Fibroblast of lung (primary cell): ENCODE measurements at regions not wholly inside any gene's neighbourhood (a gene's known extent, or its start where the extent isn't known, plus 50 kb on each side); places are given as distances from the start of the nearest gene placed in this dataset.

Source experiments
- DNase-seq, 2 donors: peaks; one replicate each; pipeline versions ENCODE4 v3.0.0 to v3.0.0-alpha.2; 2010; ENCODE audit warnings: low read depth in 2 of 2
- H2AFZ ChIP-seq: 2 replicates; pipeline ENCODE4 v1.5.1; 2012; ENCODE audit warnings: low read length, control low read depth, inconsistent platforms
- H3K27ac ChIP-seq: 2 replicates; pipeline ENCODE4 v1.5.1; 2011; ENCODE audit warnings: low read length, control low read depth; ENCODE audit not compliant: insufficient read depth
- H3K27me3 ChIP-seq: 2 replicates; pipeline ENCODE4 v1.5.1; 2011; ENCODE audit warnings: mild to moderate bottlenecking, low read length; ENCODE audit not compliant: control insufficient read depth, insufficient read depth
- H3K36me3 ChIP-seq: 2 replicates; pipeline ENCODE4 v1.5.1; 2011; ENCODE audit warnings: low read length; ENCODE audit not compliant: control insufficient read depth, insufficient read depth
- H3K4me1 ChIP-seq: 2 replicates; pipeline ENCODE4 v1.5.1; 2011; ENCODE audit warnings: low read length; ENCODE audit not compliant: control insufficient read depth, insufficient read depth; ENCODE audit errors: extremely low read depth
- H3K4me2 ChIP-seq: 2 replicates; pipeline ENCODE4 v1.5.1; 2011; ENCODE audit warnings: low read length, control low read depth; ENCODE audit not compliant: insufficient read depth; ENCODE audit errors: extremely low read depth
- H3K4me3 ChIP-seq, 4 experiments: fragments of 200-600 bp in 1 of 4; sonication (generic) in 1 of 4; replicated peaks in 1 of 4; 2 replicates each; pipeline ENCODE4 v1.5.1; 2011 to 2016; ENCODE audit warnings: low read length in 4 of 4, low read depth in 3 of 4, mild to moderate bottlenecking in 3 of 4, control low read depth in 2 of 4, inconsistent platforms in 1 of 4, mixed read lengths in 1 of 4; ENCODE audit not compliant: insufficient read depth in 1 of 4; ENCODE audit errors: control extremely low read depth in 1 of 4
- H3K79me2 ChIP-seq: 2 replicates; pipeline ENCODE4 v1.5.1; 2012; ENCODE audit warnings: mild to moderate bottlenecking, low read length, inconsistent platforms; ENCODE audit not compliant: control insufficient read depth, insufficient read depth
- H3K9ac ChIP-seq: 2 replicates; pipeline ENCODE4 v1.5.1; 2011; ENCODE audit warnings: mild to moderate bottlenecking, low read length, control low read depth; ENCODE audit not compliant: insufficient read depth
- H3K9me3 ChIP-seq: 2 replicates; pipeline ENCODE4 v1.5.1; 2012; ENCODE audit warnings: low read depth, low read length; ENCODE audit not compliant: control insufficient read depth, insufficient read depth
- H4K20me1 ChIP-seq: 2 replicates; pipeline ENCODE4 v1.5.1; 2011; ENCODE audit warnings: low read length; ENCODE audit not compliant: control insufficient read depth, insufficient read depth; ENCODE audit errors: extremely low read depth
- EZH2 ChIP-seq: IDR thresholded peaks from 2 replicates; pipeline ENCODE4 v1.5.1; 2012; ENCODE audit warnings: low read length, control low read depth, mild to moderate bottlenecking; ENCODE audit errors: missing control alignments
- TF ChIP-seq, protein P1 (sequence below), 2 donors: IDR thresholded peaks in 1 of 2; conservative IDR thresholded peaks in 1 of 2; 1 replicate in 1 of 2; 2 replicates in 1 of 2; pipeline ENCODE4 v1.5.1; 2011 to 2012; ENCODE audit warnings: low read length in 2 of 2, control low read depth in 1 of 2, inconsistent platforms in 1 of 2, low read depth in 1 of 2, mild to moderate bottlenecking in 1 of 2

DNA sequence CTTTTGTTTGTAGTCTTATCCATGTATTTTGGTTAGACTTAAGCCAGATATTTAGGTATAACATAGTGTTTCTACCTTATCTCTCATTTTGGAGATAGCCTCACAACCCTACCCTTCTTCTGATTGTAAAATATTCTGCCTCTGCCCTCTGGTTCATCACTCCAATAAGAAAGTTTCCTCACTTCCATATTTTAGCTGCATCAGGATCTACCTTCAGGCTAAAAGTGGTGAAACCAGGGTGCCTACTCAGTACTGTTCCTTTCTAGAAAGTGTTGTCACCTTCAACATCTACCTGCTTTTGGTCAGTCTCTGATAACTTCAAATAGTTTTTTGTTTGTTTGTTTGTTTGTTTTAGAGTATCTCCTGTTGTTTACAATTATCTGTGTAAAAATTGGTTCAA, 294.6 kb downstream of the ANXA1 start:
- Histone ChIP-seq H2AFZ (no peak overlapping the region), H3K4me2 (no peak overlapping the region), H4K20me1 (no peaks in the 10 kb centered on the region)

DNA sequence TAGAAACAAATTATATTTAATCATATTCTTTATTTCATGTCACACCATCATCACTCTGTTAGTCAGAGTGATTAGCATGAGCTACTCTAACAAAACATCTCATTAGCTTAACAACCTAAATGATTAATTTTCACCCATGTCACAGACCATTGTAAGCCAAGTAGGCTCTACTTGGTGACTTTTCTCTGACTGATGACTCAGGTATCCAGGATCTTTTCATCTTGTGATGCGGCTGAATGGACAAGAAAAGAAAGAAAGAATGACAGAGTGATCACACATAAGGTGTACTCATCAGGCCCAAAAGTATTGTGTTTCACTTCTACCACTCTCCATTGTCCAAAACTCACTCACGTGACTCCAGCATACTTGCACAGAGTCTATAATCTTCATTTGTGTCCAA, 299.3 kb downstream of the ANXA1 start:
- Histone ChIP-seq H2AFZ (no peak overlapping the region), H3K4me1 (no peaks in the 10 kb centered on the region), H3K9ac (no peak overlapping the region), H3K4me3 (no peak overlapping the region), H3K4me2 (no peak overlapping the region), H3K79me2 (no peaks in the 10 kb centered on the region), H3K27me3 (no peaks in the 10 kb centered on the region), H3K36me3 (no peaks in the 10 kb centered on the region), H4K20me1 (no peaks in the 10 kb centered on the region), H3K9me3 (no peaks in the 10 kb centered on the region), H3K27ac (no peak overlapping the region)
- TF ChIP-seq EZH2 = no peak
- TF ChIP-seq, protein P1, sequence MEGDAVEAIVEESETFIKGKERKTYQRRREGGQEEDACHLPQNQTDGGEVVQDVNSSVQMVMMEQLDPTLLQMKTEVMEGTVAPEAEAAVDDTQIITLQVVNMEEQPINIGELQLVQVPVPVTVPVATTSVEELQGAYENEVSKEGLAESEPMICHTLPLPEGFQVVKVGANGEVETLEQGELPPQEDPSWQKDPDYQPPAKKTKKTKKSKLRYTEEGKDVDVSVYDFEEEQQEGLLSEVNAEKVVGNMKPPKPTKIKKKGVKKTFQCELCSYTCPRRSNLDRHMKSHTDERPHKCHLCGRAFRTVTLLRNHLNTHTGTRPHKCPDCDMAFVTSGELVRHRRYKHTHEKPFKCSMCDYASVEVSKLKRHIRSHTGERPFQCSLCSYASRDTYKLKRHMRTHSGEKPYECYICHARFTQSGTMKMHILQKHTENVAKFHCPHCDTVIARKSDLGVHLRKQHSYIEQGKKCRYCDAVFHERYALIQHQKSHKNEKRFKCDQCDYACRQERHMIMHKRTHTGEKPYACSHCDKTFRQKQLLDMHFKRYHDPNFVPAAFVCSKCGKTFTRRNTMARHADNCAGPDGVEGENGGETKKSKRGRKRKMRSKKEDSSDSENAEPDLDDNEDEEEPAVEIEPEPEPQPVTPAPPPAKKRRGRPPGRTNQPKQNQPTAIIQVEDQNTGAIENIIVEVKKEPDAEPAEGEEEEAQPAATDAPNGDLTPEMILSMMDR (conservative IDR thresholded peaks at IDR 0.05 in 1 of 2, IDR thresholded peaks at IDR 0.05 in 1 of 2; ENCODE audit: low read depth in 1 of 2, low read length in 2 of 2) = no peak
- peak in 1 of 2 donors; percentile 14 for DNase-seq

More for the DNA sequence above, 294.6 kb downstream of the ANXA1 start:
- H3K9ac ChIP-seq = no peak overlapping the region
- TF ChIP-seq, protein P1 (conservative IDR thresholded peaks at IDR 0.05 in 1 of 2, IDR thresholded peaks at IDR 0.05 in 1 of 2; ENCODE audit: low read depth in 1 of 2, low read length in 2 of 2) = no peak
- TF ChIP-seq EZH2 = no peak
- no peaks in the 10 kb centered on the region for H3K9me3 ChIP-seq
- no peaks in the 10 kb centered on the region for H3K4me1 ChIP-seq
- no peak overlapping the region for H3K4me3 ChIP-seq
- no peak overlapping the region for H3K27ac ChIP-seq
- no peaks in the 10 kb centered on the region for H3K79me2 ChIP-seq
- no peak for DNase-seq
- no peaks in the 10 kb centered on the region for H3K27me3 ChIP-seq
- no peaks in the 10 kb centered on the region for H3K36me3 ChIP-seq

DNA sequence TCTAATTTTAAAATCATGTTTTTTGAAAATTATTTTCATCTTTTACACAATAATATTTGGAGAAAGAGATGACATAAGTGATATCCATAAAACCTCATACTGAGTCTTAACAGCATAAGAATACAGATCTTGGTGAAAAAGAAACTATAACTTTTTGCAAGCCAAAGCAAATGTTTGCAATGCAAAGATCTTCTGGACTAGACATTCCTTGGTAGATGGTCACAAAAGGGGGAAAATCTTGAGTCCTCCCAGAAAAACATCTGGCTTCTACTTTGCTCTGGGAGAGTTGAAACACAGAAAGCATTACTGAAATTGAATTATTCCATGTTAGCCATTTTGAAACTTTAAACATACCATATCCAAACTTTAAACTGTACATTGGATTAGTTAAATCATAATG, 308.2 kb downstream of the ANXA1 start:
- no peak for DNase-seq

More for the DNA sequence above, 308.2 kb downstream of the ANXA1 start:
- Histone ChIP-seq H3K4me3 (no peak overlapping the region), H3K27ac (no peak overlapping the region), H3K9ac (no peak overlapping the region), H3K9me3 (no peaks in the 10 kb centered on the region), H3K36me3 (no peaks in the 10 kb centered on the region), H3K4me2 (no peak overlapping the region), H4K20me1 (no peaks in the 10 kb centered on the region), H3K27me3 (no peaks in the 10 kb centered on the region), H3K4me1 (no peaks in the 10 kb centered on the region), H2AFZ (no peak overlapping the region), H3K79me2 (no peaks in the 10 kb centered on the region)
- TF ChIP-seq, protein P1 (conservative IDR thresholded peaks at IDR 0.05 in 1 of 2, IDR thresholded peaks at IDR 0.05 in 1 of 2; ENCODE audit: low read depth in 1 of 2, low read length in 2 of 2) = no peak
- TF ChIP-seq EZH2 = no peak
